ENCODE measurements at regions not wholly inside any gene's neighbourhood (a gene's known extent, or its start where the extent isn't known, plus 50 kb on each side); places are given as distances from the start of the nearest gene placed in this dataset.

DNA sequence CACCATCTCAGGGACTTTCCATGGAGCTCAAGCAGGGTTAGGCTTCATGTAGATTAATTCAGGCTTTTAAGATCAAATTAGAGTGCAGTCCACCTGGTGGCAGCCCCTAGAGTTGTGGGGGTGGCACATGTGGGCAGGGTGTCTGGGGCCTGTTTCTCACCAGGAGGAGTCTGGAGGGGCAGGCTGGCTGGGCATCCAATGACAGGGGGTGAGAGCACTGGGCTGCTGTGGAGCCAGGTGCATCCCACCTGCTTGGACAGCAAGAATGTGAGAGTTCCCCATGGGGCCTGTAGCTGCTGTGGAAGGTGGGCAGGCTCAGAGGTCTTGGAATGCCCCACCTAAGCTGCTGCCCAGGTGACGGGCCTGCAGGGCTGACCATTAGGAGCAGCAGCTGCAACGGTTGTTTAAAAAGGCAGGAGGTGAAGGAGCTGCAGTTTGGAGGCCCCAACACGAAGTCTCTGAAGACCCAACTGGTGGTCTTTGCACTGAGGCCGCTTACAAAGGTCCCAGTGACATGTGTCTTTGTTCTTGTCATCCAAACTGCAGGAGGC lies 686.3 kb upstream of the HS6ST1 start:
- TF ChIP-seq, protein P1, sequence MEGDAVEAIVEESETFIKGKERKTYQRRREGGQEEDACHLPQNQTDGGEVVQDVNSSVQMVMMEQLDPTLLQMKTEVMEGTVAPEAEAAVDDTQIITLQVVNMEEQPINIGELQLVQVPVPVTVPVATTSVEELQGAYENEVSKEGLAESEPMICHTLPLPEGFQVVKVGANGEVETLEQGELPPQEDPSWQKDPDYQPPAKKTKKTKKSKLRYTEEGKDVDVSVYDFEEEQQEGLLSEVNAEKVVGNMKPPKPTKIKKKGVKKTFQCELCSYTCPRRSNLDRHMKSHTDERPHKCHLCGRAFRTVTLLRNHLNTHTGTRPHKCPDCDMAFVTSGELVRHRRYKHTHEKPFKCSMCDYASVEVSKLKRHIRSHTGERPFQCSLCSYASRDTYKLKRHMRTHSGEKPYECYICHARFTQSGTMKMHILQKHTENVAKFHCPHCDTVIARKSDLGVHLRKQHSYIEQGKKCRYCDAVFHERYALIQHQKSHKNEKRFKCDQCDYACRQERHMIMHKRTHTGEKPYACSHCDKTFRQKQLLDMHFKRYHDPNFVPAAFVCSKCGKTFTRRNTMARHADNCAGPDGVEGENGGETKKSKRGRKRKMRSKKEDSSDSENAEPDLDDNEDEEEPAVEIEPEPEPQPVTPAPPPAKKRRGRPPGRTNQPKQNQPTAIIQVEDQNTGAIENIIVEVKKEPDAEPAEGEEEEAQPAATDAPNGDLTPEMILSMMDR (IDR thresholded peaks at IDR 0.05; ENCODE audit: insufficient read depth, low read length), result no peak
- TF ChIP-seq, protein P2, sequence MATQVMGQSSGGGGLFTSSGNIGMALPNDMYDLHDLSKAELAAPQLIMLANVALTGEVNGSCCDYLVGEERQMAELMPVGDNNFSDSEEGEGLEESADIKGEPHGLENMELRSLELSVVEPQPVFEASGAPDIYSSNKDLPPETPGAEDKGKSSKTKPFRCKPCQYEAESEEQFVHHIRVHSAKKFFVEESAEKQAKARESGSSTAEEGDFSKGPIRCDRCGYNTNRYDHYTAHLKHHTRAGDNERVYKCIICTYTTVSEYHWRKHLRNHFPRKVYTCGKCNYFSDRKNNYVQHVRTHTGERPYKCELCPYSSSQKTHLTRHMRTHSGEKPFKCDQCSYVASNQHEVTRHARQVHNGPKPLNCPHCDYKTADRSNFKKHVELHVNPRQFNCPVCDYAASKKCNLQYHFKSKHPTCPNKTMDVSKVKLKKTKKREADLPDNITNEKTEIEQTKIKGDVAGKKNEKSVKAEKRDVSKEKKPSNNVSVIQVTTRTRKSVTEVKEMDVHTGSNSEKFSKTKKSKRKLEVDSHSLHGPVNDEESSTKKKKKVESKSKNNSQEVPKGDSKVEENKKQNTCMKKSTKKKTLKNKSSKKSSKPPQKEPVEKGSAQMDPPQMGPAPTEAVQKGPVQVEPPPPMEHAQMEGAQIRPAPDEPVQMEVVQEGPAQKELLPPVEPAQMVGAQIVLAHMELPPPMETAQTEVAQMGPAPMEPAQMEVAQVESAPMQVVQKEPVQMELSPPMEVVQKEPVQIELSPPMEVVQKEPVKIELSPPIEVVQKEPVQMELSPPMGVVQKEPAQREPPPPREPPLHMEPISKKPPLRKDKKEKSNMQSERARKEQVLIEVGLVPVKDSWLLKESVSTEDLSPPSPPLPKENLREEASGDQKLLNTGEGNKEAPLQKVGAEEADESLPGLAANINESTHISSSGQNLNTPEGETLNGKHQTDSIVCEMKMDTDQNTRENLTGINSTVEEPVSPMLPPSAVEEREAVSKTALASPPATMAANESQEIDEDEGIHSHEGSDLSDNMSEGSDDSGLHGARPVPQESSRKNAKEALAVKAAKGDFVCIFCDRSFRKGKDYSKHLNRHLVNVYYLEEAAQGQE (IDR thresholded peaks at IDR 0.05; ENCODE audit: insufficient replicate concordance, low read depth), result no peak
- TF ChIP-seq POLR2AphosphoS5 (IDR thresholded peaks at IDR 0.05; ENCODE audit: low read depth), result no peak
- TF ChIP-seq GABPA (IDR thresholded peaks at IDR 0.05; ENCODE audit: low read depth), result no peak
- TF ChIP-seq SPI1 (IDR thresholded peaks at IDR 0.05; ENCODE audit: borderline replicate concordance, low read depth), result no peak

Data from HL-60 (cell line).